ENCODE measurements at regions not wholly inside any gene's neighbourhood (a gene's known extent, or its start where the extent isn't known, plus 50 kb on each side); places are given as distances from the start of the nearest gene placed in this dataset.

DNA sequence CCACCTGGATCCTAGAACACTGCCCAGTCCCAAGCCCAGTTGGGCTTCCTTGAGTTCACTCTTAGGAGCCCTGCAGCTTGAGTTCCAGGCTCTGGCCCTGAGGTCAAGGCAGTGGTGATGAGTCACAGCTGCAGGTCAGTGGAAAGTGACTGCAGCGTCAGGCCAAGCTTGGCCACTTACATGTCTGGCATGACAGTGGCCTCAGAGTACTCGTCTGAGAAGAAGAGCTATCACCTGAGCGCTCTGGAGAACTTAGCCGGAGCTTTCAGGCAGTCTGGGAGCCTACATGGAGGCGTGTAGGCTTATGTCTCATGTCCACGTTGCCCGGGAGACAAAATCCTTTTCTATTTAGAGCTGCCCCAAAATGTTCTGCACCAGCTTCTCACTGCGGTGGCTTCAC is 75.6 kb downstream of the ARL6IP4 start:
- Histone ChIP-seq H3K9me3 (no peaks in the 10 kb centered on the region), H3K27me3 (no peaks in the 10 kb centered on the region), H3K4me1 (no peaks in the 10 kb centered on the region), H3K36me3 (no peaks in the 10 kb centered on the region), H3K4me3 (ENCODE audit: low read depth, low read length) (no peak overlapping the region)
- TF ChIP-seq, protein P1, sequence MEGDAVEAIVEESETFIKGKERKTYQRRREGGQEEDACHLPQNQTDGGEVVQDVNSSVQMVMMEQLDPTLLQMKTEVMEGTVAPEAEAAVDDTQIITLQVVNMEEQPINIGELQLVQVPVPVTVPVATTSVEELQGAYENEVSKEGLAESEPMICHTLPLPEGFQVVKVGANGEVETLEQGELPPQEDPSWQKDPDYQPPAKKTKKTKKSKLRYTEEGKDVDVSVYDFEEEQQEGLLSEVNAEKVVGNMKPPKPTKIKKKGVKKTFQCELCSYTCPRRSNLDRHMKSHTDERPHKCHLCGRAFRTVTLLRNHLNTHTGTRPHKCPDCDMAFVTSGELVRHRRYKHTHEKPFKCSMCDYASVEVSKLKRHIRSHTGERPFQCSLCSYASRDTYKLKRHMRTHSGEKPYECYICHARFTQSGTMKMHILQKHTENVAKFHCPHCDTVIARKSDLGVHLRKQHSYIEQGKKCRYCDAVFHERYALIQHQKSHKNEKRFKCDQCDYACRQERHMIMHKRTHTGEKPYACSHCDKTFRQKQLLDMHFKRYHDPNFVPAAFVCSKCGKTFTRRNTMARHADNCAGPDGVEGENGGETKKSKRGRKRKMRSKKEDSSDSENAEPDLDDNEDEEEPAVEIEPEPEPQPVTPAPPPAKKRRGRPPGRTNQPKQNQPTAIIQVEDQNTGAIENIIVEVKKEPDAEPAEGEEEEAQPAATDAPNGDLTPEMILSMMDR (IDR thresholded peaks at IDR 0.05; ENCODE audit: low read depth, low read length), result no peak
- no peak for DNase-seq

- Histone ChIP-seq H3K9me3 (no peaks in the 10 kb centered on the region), H3K36me3 (no peaks in the 10 kb centered on the region), H3K27me3 (no peaks in the 10 kb centered on the region), H3K4me3 (ENCODE audit: low read depth, low read length) (no peak overlapping the region), H3K4me1 (no peaks in the 10 kb centered on the region)
- TF ChIP-seq, protein P1 (IDR thresholded peaks at IDR 0.05; ENCODE audit: low read depth, low read length), result no peak
- no peak for DNase-seq
Measured at GRCh38 chr12:123055281-123055766, 74.8 kb downstream of the ARL6IP4 start.

GRCh38 chr12:123054371-123054770 is 73.9 kb downstream of the ARL6IP4 start:
- Histone ChIP-seq H3K4me1 (no peaks in the 10 kb centered on the region), H3K27me3 (no peaks in the 10 kb centered on the region), H3K9me3 (no peaks in the 10 kb centered on the region), H3K36me3 (no peaks in the 10 kb centered on the region), H3K4me3 (ENCODE audit: low read depth, low read length) (no peak overlapping the region)
- DNase-seq, result no peak
- TF ChIP-seq, protein P1 (IDR thresholded peaks at IDR 0.05; ENCODE audit: low read depth, low read length), result no peak

DNA sequence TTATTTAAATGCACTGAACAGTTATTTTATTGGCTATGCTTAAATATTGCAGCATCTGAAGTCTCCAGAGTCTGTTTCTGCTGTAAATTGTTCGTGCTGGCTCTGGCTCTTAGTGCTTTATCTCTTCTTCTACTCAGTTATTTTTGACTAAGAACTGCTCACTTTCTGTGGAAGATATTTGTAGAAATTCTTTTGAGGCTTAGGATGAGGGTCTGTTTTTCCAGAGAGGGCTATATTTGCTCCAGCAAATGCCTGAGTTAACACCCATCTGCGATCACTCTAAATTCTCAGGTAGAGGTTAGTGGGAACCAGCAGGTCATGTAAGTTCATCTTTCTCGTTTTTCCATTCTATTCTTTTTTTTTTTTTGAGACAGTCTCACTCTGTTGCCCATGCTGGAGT is 71.1 kb downstream of the ARL6IP4 start:
- H3K4me3 ChIP-seq (ENCODE audit: low read depth, low read length), result no peak overlapping the region
- no peaks in the 10 kb centered on the region for H3K9me3 ChIP-seq
- H3K4me1 ChIP-seq, result no peaks in the 10 kb centered on the region
- no peak for DNase-seq
- no peaks in the 10 kb centered on the region; the same call in 1 of the 2 replicates for H3K27me3 ChIP-seq
- no peaks in the 10 kb centered on the region for H3K36me3 ChIP-seq
- TF ChIP-seq, protein P1 (IDR thresholded peaks at IDR 0.05; ENCODE audit: low read depth, low read length), result no peak

DNA sequence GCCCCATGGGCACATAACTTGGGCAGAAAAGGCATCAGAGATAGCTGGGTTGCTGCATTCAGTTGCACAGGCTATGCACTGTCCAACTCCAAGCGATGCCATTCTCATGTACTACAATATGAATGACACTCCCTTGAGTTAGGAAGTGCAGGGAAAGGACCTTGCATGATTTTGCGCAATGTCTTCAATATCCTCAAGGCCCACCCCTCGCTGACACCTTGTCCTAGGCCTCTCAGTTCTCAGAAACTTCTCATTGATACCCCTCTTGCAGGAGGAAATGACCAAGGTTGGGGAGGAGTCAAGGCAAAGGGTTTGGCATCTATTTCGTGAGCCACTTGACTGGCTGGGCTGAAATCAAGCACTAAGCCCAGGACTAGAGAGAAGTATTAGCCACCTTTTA is 70.4 kb downstream of the ARL6IP4 start:
- H3K4me1 ChIP-seq, result no peaks in the 10 kb centered on the region

DNA sequence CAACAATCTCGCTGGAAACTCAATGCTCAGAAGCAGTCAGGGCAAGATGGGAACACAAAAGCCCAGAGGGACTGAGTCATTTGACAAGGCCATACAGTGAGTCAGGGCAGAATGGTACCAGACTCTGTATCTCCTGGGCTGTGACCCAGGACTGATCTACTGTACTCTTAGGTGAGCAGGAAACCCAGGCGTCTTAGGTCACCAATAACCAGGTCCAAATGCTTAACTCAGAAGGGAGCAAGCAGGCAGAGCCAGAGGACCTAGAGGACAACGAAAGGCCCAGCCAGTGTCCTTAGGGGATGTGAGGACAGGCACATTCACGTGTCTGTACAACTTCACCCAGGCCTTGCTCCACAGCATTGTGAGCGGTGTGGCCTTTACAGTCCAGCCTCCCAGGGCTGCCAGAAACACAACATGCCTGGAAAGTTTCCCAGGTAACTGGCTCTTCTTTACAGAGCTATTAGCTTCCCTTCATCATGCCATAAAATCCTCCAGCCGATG is 69.9 kb downstream of the ARL6IP4 start:
- no peaks in the 10 kb centered on the region for H3K4me1 ChIP-seq
- TF ChIP-seq, protein P1 (IDR thresholded peaks at IDR 0.05; ENCODE audit: low read depth, low read length), result no peak
- no peaks in the 10 kb centered on the region for H3K36me3 ChIP-seq
- no peak for DNase-seq
- no peaks in the 10 kb centered on the region for H3K9me3 ChIP-seq
- no peak overlapping the region for H3K4me3 ChIP-seq (ENCODE audit: low read depth, low read length)
- H3K27me3 ChIP-seq, result no peaks in the 10 kb centered on the region; the same call in 1 of the 2 replicates

More for the DNA sequence above, 70.4 kb downstream of the ARL6IP4 start:
- H3K4me3 ChIP-seq (ENCODE audit: low read depth, low read length), result no peak overlapping the region
- no peaks in the 10 kb centered on the region for H3K9me3 ChIP-seq
- no peak for DNase-seq
- H3K27me3 ChIP-seq, result no peaks in the 10 kb centered on the region; the same call in 1 of the 2 replicates
- TF ChIP-seq, protein P1 (IDR thresholded peaks at IDR 0.05; ENCODE audit: low read depth, low read length), result no peak
- H3K36me3 ChIP-seq, result no peaks in the 10 kb centered on the region

Data from BE2C (cell line).